22Rv1 (cell line): ENCODE measurements at regions not wholly inside any gene's neighbourhood (a gene's known extent, or its start where the extent isn't known, plus 50 kb on each side); places are given as distances from the start of the nearest gene placed in this dataset.
"Not testable (repeated sequence)": the region's sequence is repeated elsewhere in the genome, so short reads cannot be mapped to it uniquely, and the experiment has no call there.

ENCODE experiments used
- H3K27ac ChIP-seq: fragments of 450-650 bp; 2 replicates; pipeline ENCODE4 v1.5.1; 2017
- ZFX ChIP-seq: fragments of 450-650 bp; IDR thresholded peaks from 2 replicates; pipeline ENCODE4 v1.6.1; 2017; ENCODE audit warnings: antibody characterized with exemption, borderline replicate concordance
- TF ChIP-seq, protein P1 (sequence below): fragments of 450-650 bp; IDR thresholded peaks from 2 replicates; pipeline ENCODE4 v1.5.1; 2017; ENCODE audit warnings: mild to moderate bottlenecking

DNA sequence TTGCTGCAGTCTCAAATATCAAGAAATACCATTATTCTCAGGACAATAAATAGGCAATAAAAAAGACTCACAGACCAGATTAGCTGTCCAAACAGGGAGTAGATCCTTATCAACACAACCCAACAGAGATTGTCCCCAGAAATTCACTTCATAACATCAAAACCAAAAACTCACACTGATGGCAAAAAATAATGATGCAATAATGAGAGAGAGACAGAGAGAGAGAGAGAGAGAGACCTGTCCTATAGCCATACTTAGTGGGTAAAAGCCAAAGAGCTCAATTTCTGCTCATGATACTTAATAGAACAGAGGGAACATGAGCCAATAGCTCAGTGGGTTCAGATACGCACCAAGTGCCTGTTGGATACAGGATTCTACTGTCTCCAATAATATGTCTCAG, 244.5 kb downstream of the FAM72C start:
- H3K27ac ChIP-seq: peak overlapping the region; percentile 79
- no peak for TF ChIP-seq ZFX
- TF ChIP-seq, protein P1, sequence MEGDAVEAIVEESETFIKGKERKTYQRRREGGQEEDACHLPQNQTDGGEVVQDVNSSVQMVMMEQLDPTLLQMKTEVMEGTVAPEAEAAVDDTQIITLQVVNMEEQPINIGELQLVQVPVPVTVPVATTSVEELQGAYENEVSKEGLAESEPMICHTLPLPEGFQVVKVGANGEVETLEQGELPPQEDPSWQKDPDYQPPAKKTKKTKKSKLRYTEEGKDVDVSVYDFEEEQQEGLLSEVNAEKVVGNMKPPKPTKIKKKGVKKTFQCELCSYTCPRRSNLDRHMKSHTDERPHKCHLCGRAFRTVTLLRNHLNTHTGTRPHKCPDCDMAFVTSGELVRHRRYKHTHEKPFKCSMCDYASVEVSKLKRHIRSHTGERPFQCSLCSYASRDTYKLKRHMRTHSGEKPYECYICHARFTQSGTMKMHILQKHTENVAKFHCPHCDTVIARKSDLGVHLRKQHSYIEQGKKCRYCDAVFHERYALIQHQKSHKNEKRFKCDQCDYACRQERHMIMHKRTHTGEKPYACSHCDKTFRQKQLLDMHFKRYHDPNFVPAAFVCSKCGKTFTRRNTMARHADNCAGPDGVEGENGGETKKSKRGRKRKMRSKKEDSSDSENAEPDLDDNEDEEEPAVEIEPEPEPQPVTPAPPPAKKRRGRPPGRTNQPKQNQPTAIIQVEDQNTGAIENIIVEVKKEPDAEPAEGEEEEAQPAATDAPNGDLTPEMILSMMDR: no peak

DNA sequence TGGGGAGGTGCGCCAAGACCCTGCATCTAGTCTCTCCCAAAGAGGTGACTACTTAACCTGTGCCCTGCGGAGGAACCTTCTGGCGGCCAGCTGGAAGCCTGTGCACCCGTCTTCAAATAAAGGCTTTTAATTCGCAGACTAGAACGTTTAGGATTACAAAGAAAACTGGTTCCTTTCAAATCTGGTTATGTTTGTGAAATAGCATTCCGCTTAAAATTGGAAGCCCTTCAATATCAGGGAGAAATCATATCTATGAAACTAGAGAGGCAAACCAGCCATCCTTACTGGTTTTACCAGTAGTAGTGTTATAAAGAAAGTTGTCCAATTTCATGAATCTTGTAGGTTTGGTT, 250.8 kb downstream of the FAM72C start:
- H3K27ac ChIP-seq: peak overlapping the region; percentile 87
- TF ChIP-seq, protein P1: no peak
- TF ChIP-seq ZFX: no peak

DNA sequence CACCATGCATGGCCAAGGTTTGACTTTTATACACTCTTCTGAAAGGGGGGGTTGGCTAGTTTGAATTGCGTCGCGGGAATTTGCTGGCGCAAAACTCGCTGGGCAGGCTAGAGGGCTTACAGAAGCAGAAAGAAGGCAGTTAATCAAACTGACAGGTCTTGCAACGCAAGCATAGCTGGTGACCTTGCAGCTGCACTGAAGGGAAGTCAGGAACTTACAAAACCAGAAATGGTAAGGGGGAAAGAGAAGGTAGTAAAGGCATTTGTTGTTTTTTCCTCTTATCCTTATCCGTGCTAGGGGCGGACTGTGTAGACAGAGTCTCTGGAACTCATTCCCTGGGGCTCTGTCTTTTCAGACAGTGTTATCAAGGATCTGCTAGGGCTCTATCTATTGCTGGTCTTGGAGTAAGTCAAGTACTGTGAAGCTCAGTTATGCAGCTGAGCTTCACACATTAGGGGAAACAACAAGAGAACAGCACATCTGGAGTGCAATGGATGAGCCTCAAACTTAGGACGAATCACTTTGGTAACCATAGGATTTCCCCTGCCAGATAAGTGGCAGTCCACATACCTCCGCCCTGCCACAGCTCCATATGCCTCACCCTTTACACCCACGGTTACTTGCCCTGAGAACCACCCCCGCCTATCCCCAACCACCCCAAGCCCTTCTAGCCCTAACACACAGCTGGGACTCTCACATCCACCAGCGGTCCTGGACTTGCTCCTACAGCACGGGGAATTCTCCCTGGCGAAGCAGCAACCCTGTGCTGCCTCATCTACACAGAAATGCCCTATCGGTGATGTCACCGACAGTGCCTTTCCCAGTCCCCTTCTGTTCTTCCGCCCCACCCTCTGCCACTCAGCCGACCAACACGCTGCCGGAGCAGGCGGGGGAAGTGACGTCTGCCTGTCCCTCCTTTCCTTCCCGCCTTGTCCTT, 251.4 kb downstream of the FAM72C start:
- no peak for TF ChIP-seq ZFX
- TF ChIP-seq, protein P1: no peak
- peak overlapping the region; percentile 87 for H3K27ac ChIP-seq

DNA sequence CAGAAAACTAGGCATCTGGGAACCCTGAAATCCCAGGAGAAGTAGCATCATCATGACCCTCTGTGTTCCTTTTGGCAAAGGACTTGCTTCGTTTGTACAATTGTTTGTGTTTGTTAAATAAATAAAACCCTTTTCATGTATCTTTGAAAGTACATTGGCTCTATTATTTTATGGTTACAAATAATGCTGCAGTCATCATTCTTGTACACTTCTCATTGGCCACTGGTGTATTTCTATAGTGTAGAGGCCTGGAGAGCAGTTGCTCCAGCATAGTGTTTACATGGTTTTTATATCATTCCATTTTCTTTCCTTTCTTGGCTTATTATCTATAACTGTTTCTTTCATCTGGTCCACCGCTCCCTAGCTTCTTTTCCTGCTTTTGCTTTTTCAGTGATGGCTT, 253.3 kb downstream of the FAM72C start:
- TF ChIP-seq, protein P1: no peak
- no peak for TF ChIP-seq ZFX
- no peak overlapping the region for H3K27ac ChIP-seq

DNA sequence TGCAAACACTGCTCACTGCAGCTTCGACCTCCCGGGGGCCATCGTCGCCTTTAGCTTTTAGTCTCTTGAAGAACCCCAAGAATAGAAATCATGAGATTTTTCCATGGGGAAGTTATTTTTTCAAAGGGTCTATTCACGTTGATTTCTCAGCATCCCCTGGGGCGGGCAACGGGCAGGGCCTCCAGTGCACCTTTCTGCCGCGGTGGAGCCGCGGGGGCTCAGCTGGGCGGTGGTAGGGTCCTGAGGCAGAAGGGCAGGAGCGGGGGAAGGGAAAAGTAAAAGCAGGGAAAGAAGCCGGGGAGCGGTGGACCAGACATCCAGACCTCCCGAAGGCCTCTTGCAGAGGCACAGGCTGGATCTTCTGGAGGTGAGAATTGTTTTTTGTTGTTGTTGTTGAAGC, 253.8 kb downstream of the FAM72C start:
- TF ChIP-seq, protein P1: no peak
- TF ChIP-seq ZFX: no peak
- H3K27ac ChIP-seq: no peak overlapping the region

DNA sequence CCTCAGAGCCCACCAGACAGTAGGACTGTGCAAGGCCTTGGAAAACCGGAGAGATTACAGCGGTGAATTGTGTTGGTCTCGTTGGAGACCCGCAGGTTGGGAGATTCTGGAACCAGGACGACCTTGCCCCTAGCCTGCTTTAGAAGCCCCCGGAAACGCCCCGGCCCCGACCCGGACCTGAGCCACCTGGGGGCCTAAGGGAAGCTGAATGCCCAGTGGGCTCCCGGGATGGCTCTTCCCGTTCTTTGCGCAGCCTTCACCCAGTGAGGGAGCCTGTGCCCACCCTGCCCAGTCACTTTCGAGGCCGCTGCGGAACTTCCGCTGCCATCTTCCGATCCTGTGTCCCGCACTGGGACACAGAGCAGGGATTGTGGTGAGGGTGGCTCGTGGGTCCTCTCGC, 254.4 kb downstream of the FAM72C start:
- no peak overlapping the region for H3K27ac ChIP-seq
- TF ChIP-seq, protein P1: no peak
- TF ChIP-seq ZFX: no peak

DNA sequence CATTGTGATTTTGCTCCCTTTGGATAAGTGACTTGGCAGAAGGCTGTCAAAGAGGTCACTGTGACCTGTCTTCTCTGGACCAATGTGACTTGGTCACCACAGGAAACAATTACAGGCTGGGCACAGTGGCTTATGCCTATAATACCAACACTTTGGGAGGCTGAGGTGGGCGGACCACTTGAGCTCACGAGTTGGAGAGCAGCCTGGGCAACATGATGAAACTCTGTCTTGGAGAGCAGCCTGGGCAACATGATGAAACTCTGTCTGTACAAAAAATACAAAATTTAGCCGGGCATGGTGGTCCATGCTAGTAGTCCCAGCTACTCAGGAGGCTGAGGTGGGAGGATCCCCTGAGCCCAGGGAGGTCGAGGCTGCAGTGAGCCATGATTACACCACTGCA, 256.9 kb downstream of the FAM72C start:
- H3K27ac ChIP-seq: not testable (repeated sequence)
